ENCODE measurements at regions not wholly inside any gene's neighbourhood (a gene's known extent, or its start where the extent isn't known, plus 50 kb on each side); places are given as distances from the start of the nearest gene placed in this dataset.

DNA sequence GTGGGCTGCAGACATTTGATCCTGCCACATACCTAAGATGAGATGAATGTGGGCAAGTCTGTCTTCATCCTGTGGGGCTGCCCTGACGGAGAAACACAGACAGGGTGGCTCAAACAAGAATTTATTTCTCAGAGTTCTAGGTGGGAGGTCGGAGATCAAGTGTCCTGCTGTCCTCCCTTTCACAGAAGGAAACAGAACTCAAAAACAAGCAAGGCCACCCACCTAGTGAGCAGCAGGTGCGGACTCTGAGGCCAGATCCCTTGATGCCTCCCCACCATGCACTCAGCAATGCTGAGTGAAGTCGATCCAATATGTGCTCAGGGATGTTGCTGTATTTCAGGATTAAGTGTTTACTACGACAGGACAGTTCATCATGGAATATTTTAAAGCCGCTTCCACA lies 63.0 kb upstream of the SNTG2 start:
- Histone ChIP-seq H3K27ac (ENCODE audit: low read depth, low read length) (no peak overlapping the region), H3K27me3 (ENCODE audit: control insufficient read depth in 1 of 2, insufficient read depth in 2 of 2, low read length in 2 of 2) (no peaks in the 10 kb centered on the region), H3K36me3 (ENCODE audit: control insufficient read depth in 1 of 2, insufficient read depth in 2 of 2, low read length in 2 of 2) (no peaks in the 10 kb centered on the region), H3K9ac (ENCODE audit: low read depth in 1 of 2, low read length in 2 of 2) (no peak overlapping the region), H3K4me1 (ENCODE audit: control insufficient read depth in 1 of 2, insufficient read depth in 2 of 2, low read length in 2 of 2) (no peaks in the 10 kb centered on the region), H3K9me3 (ENCODE audit: control insufficient read depth in 1 of 2, low read length in 2 of 2) (no peaks in the 10 kb centered on the region), H3K4me3 (ENCODE audit: low read depth in 1 of 2, low read length in 2 of 2) (no peak overlapping the region)

DNA sequence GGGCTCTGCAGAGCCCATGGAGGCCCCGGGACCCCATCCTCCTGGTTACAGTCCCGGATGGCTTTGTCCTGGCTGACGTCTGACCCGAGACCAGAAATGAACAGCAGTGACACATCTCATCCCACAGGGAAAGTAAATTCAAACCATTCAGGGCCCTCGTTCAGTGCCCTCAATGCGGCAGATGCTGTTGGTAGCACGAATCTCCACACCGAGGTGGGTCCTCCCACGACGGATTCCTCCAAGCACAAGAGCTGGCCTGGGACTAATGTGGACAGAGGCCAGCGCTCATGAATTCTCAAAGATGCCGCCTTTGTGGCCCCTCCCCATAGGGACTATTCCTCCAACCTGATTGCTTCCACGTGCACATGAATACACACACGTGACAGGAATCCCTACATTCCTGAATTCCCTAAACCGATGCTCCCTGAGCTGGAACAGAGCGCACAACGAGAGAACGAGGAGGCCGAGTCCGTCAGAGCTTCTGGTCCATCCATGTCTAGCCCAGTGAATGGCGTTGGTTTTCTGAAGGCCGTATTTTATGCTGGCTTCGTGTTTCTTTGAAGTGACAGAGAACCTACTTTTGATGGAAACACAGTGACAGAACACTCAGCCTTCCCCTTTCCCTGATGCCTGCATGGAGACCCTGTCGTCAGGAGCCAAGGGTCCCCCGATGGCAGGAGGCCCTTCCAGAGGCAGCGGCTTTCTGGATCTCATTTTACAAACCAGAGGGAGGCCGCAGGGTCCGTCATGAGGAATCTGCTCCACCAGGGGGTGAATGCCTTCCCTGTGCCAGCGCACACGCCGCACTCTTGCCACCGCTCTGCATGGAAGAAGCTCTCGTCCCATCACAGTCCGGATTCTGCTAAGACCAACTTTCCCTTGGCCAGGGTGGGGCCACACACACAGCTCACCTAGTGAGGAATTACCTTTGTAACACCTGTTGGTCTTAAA lies 64.3 kb upstream of the SNTG2 start:
- no peaks in the 10 kb centered on the region for H3K9me3 ChIP-seq (ENCODE audit: control insufficient read depth in 1 of 2, low read length in 2 of 2)
- no peaks in the 10 kb centered on the region for H3K36me3 ChIP-seq (ENCODE audit: control insufficient read depth in 1 of 2, insufficient read depth in 2 of 2, low read length in 2 of 2)
- no peak overlapping the region for H3K27ac ChIP-seq (ENCODE audit: low read depth, low read length)
- H3K4me1 ChIP-seq (ENCODE audit: control insufficient read depth in 1 of 2, insufficient read depth in 2 of 2, low read length in 2 of 2), result no peaks in the 10 kb centered on the region
- H3K9ac ChIP-seq (ENCODE audit: low read depth in 1 of 2, low read length in 2 of 2), result no peak overlapping the region
- no peaks in the 10 kb centered on the region for H3K27me3 ChIP-seq (ENCODE audit: control insufficient read depth in 1 of 2, insufficient read depth in 2 of 2, low read length in 2 of 2)
- H3K4me3 ChIP-seq (ENCODE audit: low read depth in 1 of 2, low read length in 2 of 2), result no peak overlapping the region

DNA sequence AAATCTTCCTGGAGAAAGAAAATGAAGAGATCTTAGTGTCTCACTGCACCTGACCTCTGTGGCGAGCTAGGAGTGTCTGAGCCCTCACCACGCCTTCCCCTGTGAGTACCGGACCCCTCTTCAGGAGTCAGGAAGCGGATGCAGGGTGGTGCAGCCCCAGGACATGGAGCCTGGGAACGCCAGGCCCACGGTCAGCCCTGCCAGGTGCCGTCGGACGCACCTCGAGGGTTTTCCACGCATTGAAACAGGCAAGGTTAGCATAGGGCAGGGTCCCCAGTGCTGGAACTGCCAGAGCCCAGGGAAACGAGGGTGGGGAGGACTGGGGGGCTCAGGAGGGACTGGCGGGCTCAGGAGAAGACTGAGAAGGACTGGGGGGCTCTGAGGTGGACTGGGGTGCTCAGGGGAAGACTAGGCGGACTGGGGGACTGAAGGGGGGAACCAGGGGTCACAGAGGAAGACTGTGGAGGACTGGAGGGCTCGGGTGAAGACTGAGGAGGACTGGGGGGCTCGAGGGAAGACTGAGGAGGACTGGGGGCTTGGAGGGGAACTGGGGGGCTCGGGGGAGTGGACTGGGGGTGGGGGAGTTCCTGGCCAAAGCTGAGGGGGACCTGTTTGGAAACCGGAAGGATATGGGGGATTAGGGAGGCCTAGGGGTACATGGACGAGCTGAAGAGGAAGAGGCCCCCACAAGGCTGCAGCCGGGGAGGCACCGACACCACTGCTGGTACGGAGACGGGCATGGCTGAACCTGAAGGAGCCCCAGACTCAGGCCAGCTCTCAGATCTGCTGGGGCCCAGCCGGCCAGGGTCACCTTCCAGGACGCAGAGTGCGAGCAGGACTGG lies 65.2 kb upstream of the SNTG2 start:
- Histone ChIP-seq H3K36me3 (ENCODE audit: control insufficient read depth in 1 of 2, insufficient read depth in 2 of 2, low read length in 2 of 2) (no peaks in the 10 kb centered on the region), H3K9me3 (ENCODE audit: control insufficient read depth in 1 of 2, low read length in 2 of 2) (no peaks in the 10 kb centered on the region), H3K27ac (ENCODE audit: low read depth, low read length) (no peak overlapping the region), H3K4me3 (ENCODE audit: low read depth in 1 of 2, low read length in 2 of 2) (no peak overlapping the region), H3K4me1 (ENCODE audit: control insufficient read depth in 1 of 2, insufficient read depth in 2 of 2, low read length in 2 of 2) (no peaks in the 10 kb centered on the region), H3K27me3 (ENCODE audit: control insufficient read depth in 1 of 2, insufficient read depth in 2 of 2, low read length in 2 of 2) (no peaks in the 10 kb centered on the region), H3K9ac (ENCODE audit: low read depth in 1 of 2, low read length in 2 of 2) (no peak overlapping the region)

DNA sequence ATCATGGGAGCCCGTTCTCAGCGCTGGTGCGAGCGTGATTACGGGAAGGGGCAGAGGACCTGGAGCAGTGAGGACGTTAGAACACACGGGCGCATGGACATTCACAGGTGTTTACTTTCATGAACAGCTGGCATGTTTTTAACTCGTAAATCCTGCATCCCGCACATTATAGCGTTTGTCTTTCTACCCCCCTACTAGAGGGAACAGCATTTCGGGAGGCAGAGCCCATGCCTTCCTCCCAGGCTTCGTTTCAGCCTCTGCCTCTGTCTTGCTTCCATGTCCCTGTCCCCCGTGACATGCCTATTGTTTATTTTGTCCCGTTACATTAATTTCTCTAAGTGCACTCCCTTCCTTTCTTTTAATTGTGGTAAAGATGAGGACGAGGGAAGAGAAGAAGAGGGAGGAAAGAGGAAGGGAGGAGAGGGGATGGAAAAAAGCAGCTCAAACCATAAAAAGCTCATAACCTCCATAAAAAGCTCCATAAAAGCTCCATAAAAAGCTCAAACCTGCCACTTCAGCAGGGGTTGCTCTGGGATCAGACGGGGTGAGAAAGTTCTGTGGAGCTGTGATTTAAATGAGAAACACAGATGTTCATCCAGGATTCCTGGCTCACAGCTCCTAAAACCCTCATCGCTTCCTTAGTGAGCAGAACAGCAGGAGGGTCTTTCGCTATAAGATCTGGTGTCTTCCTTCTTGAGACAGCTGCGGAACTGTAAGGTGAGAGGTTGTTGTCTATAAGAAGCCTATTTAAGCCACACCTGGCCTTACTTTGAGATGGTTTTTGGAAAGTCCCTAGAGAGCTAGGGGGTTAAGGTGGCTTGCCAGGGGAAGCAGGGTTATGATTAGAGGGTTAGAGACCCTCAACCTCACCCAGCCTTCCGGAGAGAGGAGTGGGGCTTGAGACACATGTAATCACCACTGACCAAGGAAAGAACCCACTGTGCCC lies 66.6 kb upstream of the SNTG2 start:
- no peak overlapping the region for H3K27ac ChIP-seq (ENCODE audit: low read depth, low read length)
- no peaks in the 10 kb centered on the region for H3K4me1 ChIP-seq (ENCODE audit: control insufficient read depth in 1 of 2, insufficient read depth in 2 of 2, low read length in 2 of 2)
- H3K36me3 ChIP-seq (ENCODE audit: control insufficient read depth in 1 of 2, insufficient read depth in 2 of 2, low read length in 2 of 2), result no peaks in the 10 kb centered on the region
- no peak overlapping the region for H3K9ac ChIP-seq (ENCODE audit: low read depth in 1 of 2, low read length in 2 of 2)
- H3K4me3 ChIP-seq (ENCODE audit: low read depth in 1 of 2, low read length in 2 of 2), result no peak overlapping the region
- H3K9me3 ChIP-seq (ENCODE audit: control insufficient read depth in 1 of 2, low read length in 2 of 2), result no peaks in the 10 kb centered on the region
- no peaks in the 10 kb centered on the region for H3K27me3 ChIP-seq (ENCODE audit: control insufficient read depth in 1 of 2, insufficient read depth in 2 of 2, low read length in 2 of 2)

DNA sequence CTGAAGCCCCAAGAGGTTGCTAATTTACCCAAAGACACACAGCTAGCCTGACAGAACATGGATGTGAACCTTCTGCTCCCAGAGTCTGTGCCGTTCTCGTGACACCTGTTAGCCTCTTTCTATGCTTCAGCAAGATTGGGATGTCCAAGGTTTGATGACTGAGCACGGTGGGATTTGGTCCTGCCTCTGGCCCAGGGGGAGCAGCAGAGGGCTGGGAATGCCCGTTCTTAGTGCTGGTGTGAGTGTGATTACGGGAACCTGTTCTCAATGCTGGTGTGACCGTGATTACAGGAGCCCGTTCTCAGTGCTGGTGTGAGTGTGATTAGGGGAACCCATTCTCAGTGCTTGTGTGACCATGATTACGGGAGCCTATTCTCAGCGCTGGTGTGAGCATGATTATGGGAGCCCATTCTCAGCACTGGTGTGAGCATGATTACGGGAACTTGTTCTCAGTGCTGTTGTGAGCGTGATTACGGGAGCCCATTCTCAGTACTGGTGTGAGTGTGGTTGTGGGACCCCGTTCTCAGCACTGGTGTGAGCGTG lies 67.3 kb upstream of the SNTG2 start:
- Histone ChIP-seq H3K27me3 (ENCODE audit: control insufficient read depth in 1 of 2, insufficient read depth in 2 of 2, low read length in 2 of 2) (no peaks in the 10 kb centered on the region), H3K27ac (ENCODE audit: low read depth, low read length) (no peak overlapping the region), H3K4me3 (ENCODE audit: low read depth in 1 of 2, low read length in 2 of 2) (no peak overlapping the region), H3K9me3 (ENCODE audit: control insufficient read depth in 1 of 2, low read length in 2 of 2) (no peaks in the 10 kb centered on the region), H3K4me1 (ENCODE audit: control insufficient read depth in 1 of 2, insufficient read depth in 2 of 2, low read length in 2 of 2) (no peaks in the 10 kb centered on the region), H3K9ac (ENCODE audit: low read depth in 1 of 2, low read length in 2 of 2) (no peak overlapping the region), H3K36me3 (ENCODE audit: control insufficient read depth in 1 of 2, insufficient read depth in 2 of 2, low read length in 2 of 2) (no peaks in the 10 kb centered on the region)

DNA sequence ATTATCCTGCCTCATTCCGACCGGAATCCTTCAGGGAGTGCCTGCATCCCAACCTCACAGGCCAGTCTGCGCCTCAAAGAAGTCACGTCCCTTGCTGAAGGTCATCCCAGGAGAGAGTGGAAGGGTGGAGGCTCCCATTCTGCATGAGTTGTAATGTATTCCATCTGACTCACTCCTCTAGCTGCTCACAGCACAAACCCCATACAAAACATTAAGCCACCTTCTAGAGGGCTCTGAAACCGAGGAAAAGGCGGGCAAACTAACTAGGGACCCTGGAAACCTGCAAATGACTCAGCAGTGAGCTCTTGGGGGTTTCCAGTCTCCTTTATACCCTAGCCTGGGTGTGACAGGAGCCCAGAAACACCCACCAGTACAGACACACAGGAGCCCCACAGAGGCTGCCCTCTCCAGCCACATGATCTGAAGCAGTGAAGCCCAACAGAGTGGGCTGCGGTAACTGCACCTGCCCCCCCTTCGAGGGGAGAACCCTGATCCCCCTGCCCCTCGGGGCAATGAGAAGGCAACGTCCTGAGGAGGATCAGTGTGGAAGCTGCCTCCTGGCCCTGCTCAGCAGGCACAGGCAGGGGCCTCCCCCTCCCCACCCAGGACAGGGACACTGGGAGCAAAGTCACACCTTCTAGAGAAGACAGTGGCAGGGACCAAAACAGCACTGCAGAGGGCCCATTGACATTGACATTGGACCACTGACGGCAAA lies 69.3 kb upstream of the SNTG2 start:
- H3K27me3 ChIP-seq (ENCODE audit: control insufficient read depth in 1 of 2, insufficient read depth in 2 of 2, low read length in 2 of 2), result no peaks in the 10 kb centered on the region
- no peak overlapping the region for H3K4me3 ChIP-seq (ENCODE audit: low read depth in 1 of 2, low read length in 2 of 2)
- H3K27ac ChIP-seq (ENCODE audit: low read depth, low read length), result no peak overlapping the region
- H3K4me1 ChIP-seq (ENCODE audit: control insufficient read depth in 1 of 2, insufficient read depth in 2 of 2, low read length in 2 of 2), result no peaks in the 10 kb centered on the region
- H3K9me3 ChIP-seq (ENCODE audit: control insufficient read depth in 1 of 2, low read length in 2 of 2), result no peaks in the 10 kb centered on the region
- H3K9ac ChIP-seq (ENCODE audit: low read depth in 1 of 2, low read length in 2 of 2), result no peak overlapping the region
- H3K36me3 ChIP-seq (ENCODE audit: control insufficient read depth in 1 of 2, insufficient read depth in 2 of 2, low read length in 2 of 2), result no peaks in the 10 kb centered on the region

DNA sequence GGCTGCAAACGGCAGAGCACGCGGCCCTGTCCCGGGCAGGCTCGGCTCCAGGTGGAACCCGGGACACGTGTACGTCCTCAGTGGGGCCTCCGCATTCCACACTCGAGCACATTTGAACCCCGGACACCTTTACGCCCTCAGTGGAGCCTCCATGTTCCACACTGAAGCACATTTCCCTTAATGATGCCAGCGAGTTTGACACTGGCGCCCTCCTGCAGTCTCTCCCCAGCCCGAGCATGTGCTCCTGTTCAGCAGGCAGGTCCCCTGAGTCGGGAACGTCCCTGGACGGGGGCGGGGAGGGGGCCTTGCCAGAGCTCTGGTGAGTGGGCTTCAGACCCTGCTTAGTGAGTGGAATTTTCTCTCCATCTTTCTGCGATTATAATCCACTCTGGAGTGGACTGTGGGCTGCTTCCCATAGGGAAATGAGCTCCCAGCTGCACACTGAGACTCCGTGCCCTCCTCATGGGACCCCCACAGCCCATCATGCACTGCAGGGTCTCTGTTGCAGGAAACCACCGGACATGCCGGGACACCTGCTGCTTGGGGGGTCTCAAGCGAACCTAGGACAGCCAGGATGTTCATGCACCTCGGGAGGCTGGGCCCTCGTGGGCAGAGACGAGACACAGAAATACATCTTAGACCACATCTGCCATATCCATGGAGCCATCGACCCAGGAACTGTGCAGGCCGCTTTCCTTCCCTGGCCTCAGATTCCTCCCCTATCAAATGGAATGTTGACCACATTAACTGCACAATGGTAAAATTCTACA lies 70.3 kb upstream of the SNTG2 start:
- Histone ChIP-seq H3K36me3 (ENCODE audit: control insufficient read depth in 1 of 2, insufficient read depth in 2 of 2, low read length in 2 of 2) (no peaks in the 10 kb centered on the region), H3K9me3 (ENCODE audit: control insufficient read depth in 1 of 2, low read length in 2 of 2) (no peaks in the 10 kb centered on the region), H3K9ac (ENCODE audit: low read depth in 1 of 2, low read length in 2 of 2) (no peak overlapping the region), H3K4me1 (ENCODE audit: control insufficient read depth in 1 of 2, insufficient read depth in 2 of 2, low read length in 2 of 2) (no peaks in the 10 kb centered on the region), H3K4me3 (ENCODE audit: low read depth in 1 of 2, low read length in 2 of 2) (no peak overlapping the region), H3K27me3 (ENCODE audit: control insufficient read depth in 1 of 2, insufficient read depth in 2 of 2, low read length in 2 of 2) (no peaks in the 10 kb centered on the region), H3K27ac (ENCODE audit: low read depth, low read length) (no peak overlapping the region)

DNA sequence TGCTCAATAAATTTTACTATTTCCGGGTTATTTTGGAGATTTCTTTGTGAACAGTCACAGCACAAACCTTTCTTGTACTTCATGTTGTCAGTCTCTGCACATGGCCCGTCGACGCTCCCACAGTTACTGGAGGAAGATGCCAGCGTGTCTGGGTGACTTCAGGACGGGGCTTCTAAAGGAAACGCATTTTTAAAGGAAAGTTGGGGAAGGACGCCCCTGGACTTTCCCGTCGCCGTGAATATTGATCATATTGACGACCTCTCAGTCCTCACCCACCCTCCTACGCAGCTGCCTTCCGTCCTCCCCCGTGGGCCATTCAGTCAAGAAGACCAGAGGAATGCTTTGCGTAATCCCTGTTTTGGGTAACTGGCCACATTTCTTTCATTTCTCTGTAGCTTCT lies 71.1 kb upstream of the SNTG2 start:
- H3K27ac ChIP-seq (ENCODE audit: low read depth, low read length), result no peak overlapping the region
- no peaks in the 10 kb centered on the region for H3K36me3 ChIP-seq (ENCODE audit: control insufficient read depth in 1 of 2, insufficient read depth in 2 of 2, low read length in 2 of 2)
- no peaks in the 10 kb centered on the region for H3K27me3 ChIP-seq (ENCODE audit: control insufficient read depth in 1 of 2, insufficient read depth in 2 of 2, low read length in 2 of 2)
- H3K9ac ChIP-seq (ENCODE audit: low read depth in 1 of 2, low read length in 2 of 2), result no peak overlapping the region
- no peak overlapping the region for H3K4me3 ChIP-seq (ENCODE audit: low read depth in 1 of 2, low read length in 2 of 2)
- H3K4me1 ChIP-seq (ENCODE audit: control insufficient read depth in 1 of 2, insufficient read depth in 2 of 2, low read length in 2 of 2), result no peaks in the 10 kb centered on the region
- no peaks in the 10 kb centered on the region for H3K9me3 ChIP-seq (ENCODE audit: control insufficient read depth in 1 of 2, low read length in 2 of 2)

All from duodenal mucosa (tissue), 2 donors.